CD4-positive, alpha-beta memory T cell (primary cell): ENCODE measurements at regions not wholly inside any gene's neighbourhood (a gene's known extent, or its start where the extent isn't known, plus 50 kb on each side); places are given as distances from the start of the nearest gene placed in this dataset.
A peak's percentile ranks its signal among the peaks of the same experiment; 100 is the strongest.
"Not testable (repeated sequence)": the region's sequence is repeated elsewhere in the genome, so short reads cannot be mapped to it uniquely, and the experiment has no call there.

ENCODE experiments used
- CTCF ChIA-PET: fragments of 350-600 bp; sonication (Branson Sonifier 250); formaldehyde crosslinking; loops from one replicate; lab custom pipeline; 2021; ENCODE audit warnings: inconsistent platforms; ENCODE audit not compliant: partially characterized antibody; lab: Charles Lee
- POLR2A ChIA-PET: fragments of 350-600 bp; sonication (Branson Sonifier 250); formaldehyde crosslinking; loops from one replicate; lab custom pipeline; 2021; ENCODE audit not compliant: partially characterized antibody; lab: Charles Lee
- DNase-seq, 5 donors: peaks; one replicate each; pipeline versions ENCODE4 v3.0.0 to v3.0.0-alpha.2; 2020 to 2022; ENCODE audit warnings: mixed read lengths in 1 of 5
- H3K27ac ChIP-seq: one replicate; pipeline ENCODE4 v1.7.0; 2013; ENCODE audit warnings: low read depth, low read length
- H3K27me3 ChIP-seq: 2 replicates; pipeline ENCODE4 v1.7.0; 2013; ENCODE audit warnings: mild to moderate bottlenecking, low read length, moderate library complexity; ENCODE audit not compliant: insufficient read depth
- H3K36me3 ChIP-seq: 2 replicates; pipeline ENCODE4 v1.7.0; 2013; ENCODE audit warnings: mild to moderate bottlenecking, low read length, moderate library complexity; ENCODE audit not compliant: insufficient read depth
- H3K4me1 ChIP-seq: 2 replicates; pipeline ENCODE4 v1.7.0; 2013; ENCODE audit warnings: mild to moderate bottlenecking, low read length, moderate library complexity; ENCODE audit not compliant: insufficient read depth
- H3K4me3 ChIP-seq, 2 donors: one replicate each; pipeline ENCODE4 v1.7.0; 2013; ENCODE audit warnings: low read length in 2 of 2, mild to moderate bottlenecking in 1 of 2
- H3K9me3 ChIP-seq, 2 donors: one replicate each; pipeline ENCODE4 v1.7.0; 2013; ENCODE audit warnings: low read length in 2 of 2, control low read depth in 1 of 2; ENCODE audit not compliant: control insufficient read depth in 1 of 2
- H3K27ac Mint-ChIP-seq, 7 donors: one replicate each; pipeline ENCODE4 v1.8.0; 2020 to 2021; ENCODE audit warnings: mixed read lengths in 7 of 7, mild to moderate bottlenecking in 6 of 7, inconsistent platforms in 3 of 7, moderate library complexity in 3 of 7
- H3K27me3 Mint-ChIP-seq, 2 donors: one replicate each; pipeline ENCODE4 v1.8.0; 2020 to 2021; ENCODE audit warnings: mixed read lengths in 2 of 2
- H3K36me3 Mint-ChIP-seq, 2 donors: one replicate each; pipeline ENCODE4 v1.8.0; 2020 to 2021; ENCODE audit warnings: mixed read lengths in 2 of 2, inconsistent platforms in 1 of 2, mild to moderate bottlenecking in 1 of 2
- H3K4me1 Mint-ChIP-seq, 4 donors: one replicate each; pipeline ENCODE4 v1.8.0; 2020 to 2021; ENCODE audit warnings: mixed read lengths in 4 of 4, mild to moderate bottlenecking in 1 of 4
- H3K4me3 Mint-ChIP-seq, 8 donors: one replicate each; pipeline ENCODE4 v1.8.0; 2020 to 2021; ENCODE audit warnings: mixed read lengths in 8 of 8, mild to moderate bottlenecking in 7 of 8, moderate library complexity in 6 of 8, inconsistent platforms in 3 of 8
- H3K9me3 Mint-ChIP-seq, 8 donors: one replicate each; pipeline ENCODE4 v1.8.0; 2020 to 2021; ENCODE audit warnings: mixed read lengths in 8 of 8, mild to moderate bottlenecking in 5 of 8, inconsistent platforms in 3 of 8, moderate library complexity in 1 of 8
- intact Hi-C: fragments of 100-400 bp; cut with micrococcal nuclease; formaldehyde crosslinking; loops from one replicate; pipeline ENCODE4 v1.15.1; 2023

DNA sequence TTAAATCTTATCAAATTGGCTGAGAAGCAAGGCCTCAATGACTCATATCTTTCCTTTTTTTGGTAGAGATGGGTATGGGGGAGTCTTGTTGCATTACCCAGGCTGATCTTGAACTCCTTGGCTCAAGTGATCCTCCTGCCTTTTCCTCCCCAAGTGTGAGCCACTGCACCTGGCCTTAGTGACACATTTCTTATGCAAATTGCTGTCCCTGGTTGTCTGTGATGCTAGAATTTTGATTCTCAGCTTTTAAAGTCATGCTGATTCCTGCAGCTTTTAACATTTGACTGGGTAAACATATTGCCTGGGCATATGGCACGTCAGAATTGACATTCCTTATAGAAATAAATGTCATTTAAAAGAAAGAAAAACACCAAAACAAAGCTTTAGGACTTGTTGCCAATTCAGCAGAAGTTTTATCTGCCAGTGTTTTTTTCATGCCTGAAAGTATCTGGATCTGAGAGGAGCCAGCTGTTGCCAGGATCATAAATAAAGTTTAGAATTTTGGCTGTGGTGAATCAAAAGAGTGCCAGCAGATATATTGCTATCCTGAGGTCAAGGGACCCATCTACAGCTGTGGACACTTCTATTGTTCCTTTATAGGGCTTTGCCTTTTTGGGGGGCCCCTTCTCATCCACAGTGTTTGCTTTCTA lies 446.7 kb upstream of the AMELY start:
- DNase-seq, result no peak
- Mint-ChIP-seq H3K4me1 (no peaks in the 10 kb centered on the region), H3K27me3 (no peaks in the 10 kb centered on the region), H3K9me3 (no peaks in the 10 kb centered on the region), H3K4me3 (no peak overlapping the region), H3K27ac (peak overlapping the region in 1 of 7 donors; percentile 40), H3K36me3 (peaks cover 0 to 57% of the 10 kb centered on the region in 2 donors)
- ChIA-PET POLR2A (interaction anchor here (0.7 kb wide), 1 partner anchor 384 kb away, joined by 3 read pairs; no protein-coding TSS in a partner anchor), CTCF (no interaction called here)
- no peaks in the 10 kb centered on the region for H3K9me3 ChIP-seq
- H3K27ac ChIP-seq, result no peak overlapping the region
- no peak overlapping the region for H3K4me3 ChIP-seq
- no peaks in the 10 kb centered on the region for H3K27me3 ChIP-seq
- H3K36me3 ChIP-seq, result peaks cover 22% of the 10 kb centered on the region
- intact Hi-C loops, result no loop called here
- H3K4me1 ChIP-seq, result no peaks in the 10 kb centered on the region

DNA sequence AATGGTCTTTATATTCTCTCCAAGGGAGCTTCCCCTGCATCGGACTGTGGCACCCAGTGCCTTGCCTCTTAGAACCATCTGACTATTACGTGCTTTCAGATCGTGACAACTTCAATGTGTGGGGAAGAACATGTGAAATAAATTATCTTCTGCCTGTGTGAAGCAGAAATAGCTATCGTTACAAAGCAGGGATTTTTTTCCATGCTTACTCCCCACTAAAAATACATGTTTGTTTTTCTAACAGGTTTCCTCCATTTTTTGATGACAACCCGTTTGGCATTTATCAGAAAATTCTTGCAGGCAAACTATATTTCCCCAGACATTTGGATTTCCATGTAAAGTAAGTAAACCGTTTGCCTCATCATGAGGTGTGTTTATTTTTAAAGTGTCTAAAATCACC lies 444.3 kb upstream of the AMELY start:
- H3K9me3 Mint-ChIP-seq, H3K27me3 Mint-ChIP-seq, H3K4me3 ChIP-seq, H3K27ac Mint-ChIP-seq, intact Hi-C loops, CTCF ChIA-PET, DNase-seq, H3K4me1 Mint-ChIP-seq, H3K9me3 ChIP-seq, POLR2A ChIA-PET, H3K27me3 ChIP-seq, H3K27ac ChIP-seq, H3K4me1 ChIP-seq, H3K4me3 Mint-ChIP-seq: not testable (repeated sequence)
- peaks cover 0 to 53% of the 10 kb centered on the region in 2 donors for H3K36me3 Mint-ChIP-seq
- peaks cover 24% of the 10 kb centered on the region for H3K36me3 ChIP-seq

DNA sequence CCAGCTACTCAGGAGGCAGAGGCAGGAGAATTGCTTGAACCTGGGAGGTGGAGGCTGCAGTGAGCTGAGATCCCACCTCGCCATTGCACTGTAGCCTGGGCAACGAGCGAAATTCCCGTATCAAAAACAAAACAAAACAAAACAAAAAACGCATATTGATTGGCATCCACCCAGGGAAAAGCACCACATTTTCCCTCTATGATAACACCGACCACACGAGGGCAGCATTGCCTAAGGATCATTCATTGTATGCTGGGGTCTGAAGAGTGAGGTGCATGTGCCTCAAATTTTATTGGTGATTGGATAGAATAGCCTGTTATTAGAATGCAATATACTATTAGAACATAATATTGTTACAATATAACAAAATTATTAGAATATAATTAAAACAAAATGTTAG lies 433.1 kb upstream of the AMELY start:
- peak overlapping the region in 2 of 7 donors; percentile 75 to 91 for H3K27ac Mint-ChIP-seq
- no peak overlapping the region for H3K4me3 Mint-ChIP-seq
- Histone ChIP-seq H3K27me3 (no peaks in the 10 kb centered on the region), H3K36me3 (no peaks in the 10 kb centered on the region), H3K9me3 (no peaks in the 10 kb centered on the region), H3K27ac (no peak overlapping the region), H3K4me3 (no peak overlapping the region), H3K4me1 (peaks cover 26% of the 10 kb centered on the region)
- peaks cover 0 to 40% of the 10 kb centered on the region in 2 donors for H3K36me3 Mint-ChIP-seq
- intact Hi-C loops, result loop anchor here (1.0 kb wide), 1 partner anchor 33 kb away; no protein-coding TSS in a partner anchor
- H3K27me3 Mint-ChIP-seq, result no peaks in the 10 kb centered on the region
- H3K9me3 Mint-ChIP-seq, result no peaks in the 10 kb centered on the region
- peak in 1 of 5 donors; percentile 47 for DNase-seq
- ChIA-PET CTCF (interaction anchor here (1.6 kb wide), 1 partner anchor 32 kb away, joined by 5 read pairs; no protein-coding TSS in a partner anchor), POLR2A (no interaction called here)
- peaks cover 0 to 44% (median 14%) of the 10 kb centered on the region in 4 donors for H3K4me1 Mint-ChIP-seq

DNA sequence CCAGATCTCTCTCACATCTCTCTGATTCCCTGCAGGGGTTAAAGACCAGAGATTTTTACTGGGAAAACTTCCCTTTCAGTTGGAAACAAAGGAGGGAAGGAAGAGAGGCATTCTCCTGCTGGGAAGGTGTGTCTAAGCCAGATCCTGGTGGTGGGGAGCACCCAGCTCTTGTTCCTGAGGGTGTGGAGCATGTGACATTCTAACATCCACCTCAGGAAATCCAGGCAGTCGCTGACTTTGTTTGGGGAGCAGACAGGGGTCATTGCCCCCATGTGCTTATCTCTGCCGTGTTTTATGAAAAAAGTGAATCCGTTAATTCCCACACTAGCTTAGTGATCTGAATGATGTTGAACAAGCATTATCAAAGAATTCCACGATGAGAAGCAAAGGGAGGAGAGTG lies 431.7 kb upstream of the AMELY start:
- peak overlapping the region in 1 of 8 donors; percentile 7 for H3K4me3 Mint-ChIP-seq
- CTCF ChIA-PET, result interaction anchor here (1.6 kb wide), 2 partner anchors 30 to 67 kb away, joined by 3 to 5 read pairs; no protein-coding TSS in a partner anchor

DNA sequence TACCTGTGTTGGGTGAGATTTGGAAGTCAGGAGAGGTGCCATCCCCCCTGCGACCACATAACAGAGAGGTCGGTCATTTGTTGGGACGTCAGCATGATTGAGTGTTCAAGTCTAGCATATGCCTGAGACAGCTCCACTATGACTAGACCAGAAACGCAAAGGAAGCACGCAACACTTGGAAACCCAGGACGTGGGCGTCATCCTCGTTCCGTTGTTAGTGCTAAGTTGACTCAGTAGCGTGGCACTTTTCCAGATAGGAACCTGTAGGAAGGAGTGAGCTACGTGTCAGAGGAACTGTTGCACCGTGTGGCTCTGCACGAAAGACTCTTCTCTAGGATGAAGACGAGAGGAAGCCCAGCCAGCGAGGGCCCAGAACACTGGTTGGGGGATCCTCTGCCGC lies 431.2 kb upstream of the AMELY start:
- CTCF ChIA-PET, result interaction anchor here (1.6 kb wide), 1 partner anchor 67 kb away, joined by 3 read pairs; no protein-coding TSS in a partner anchor
- intact Hi-C loops, H3K27ac ChIP-seq, H3K9me3 ChIP-seq, H3K36me3 ChIP-seq, H3K9me3 Mint-ChIP-seq, POLR2A ChIA-PET, H3K27me3 Mint-ChIP-seq, H3K4me3 ChIP-seq, H3K27me3 ChIP-seq: not testable (repeated sequence)
- peak overlapping the region in 2 of 7 donors; percentile 75 to 78 for H3K27ac Mint-ChIP-seq
- H3K4me1 Mint-ChIP-seq, result peaks cover 0 to 63% (median 20%) of the 10 kb centered on the region in 4 donors
- peaks cover 0 to 50% of the 10 kb centered on the region in 2 donors for H3K36me3 Mint-ChIP-seq
- DNase-seq, result peak in 1 of 5 donors; percentile 48
- peaks cover 44% of the 10 kb centered on the region for H3K4me1 ChIP-seq
- peak overlapping the region in 1 of 8 donors; percentile 35 for H3K4me3 Mint-ChIP-seq

More for the DNA sequence above, 431.7 kb upstream of the AMELY start:
- Mint-ChIP-seq H3K36me3 (peaks cover 0 to 45% of the 10 kb centered on the region in 2 donors), H3K9me3 (no peaks in the 10 kb centered on the region), H3K27me3 (no peaks in the 10 kb centered on the region), H3K4me1 (peaks cover 0 to 58% (median 17%) of the 10 kb centered on the region in 4 donors), H3K27ac (peak overlapping the region in 2 of 7 donors; percentile 75 to 78)
- intact Hi-C loops, result no loop called here
- Histone ChIP-seq H3K36me3 (no peaks in the 10 kb centered on the region), H3K4me1 (peaks cover 39% of the 10 kb centered on the region), H3K27ac (no peak overlapping the region), H3K27me3 (no peaks in the 10 kb centered on the region), H3K9me3 (no peaks in the 10 kb centered on the region), H3K4me3 (no peak overlapping the region)
- POLR2A ChIA-PET, result no interaction called here
- DNase-seq, result no peak

GRCh38 chrY:7339391-7340087 lies 428.0 kb upstream of the AMELY start:
- no peaks in the 10 kb centered on the region for H3K27me3 Mint-ChIP-seq
- H3K36me3 ChIP-seq, result peaks cover 5% of the 10 kb centered on the region
- ChIA-PET CTCF (interaction anchor here (0.8 to 1.3 kb wide), 6 partner anchors 12 to 67 kb away, joined by 3 read pairs; no protein-coding TSS in a partner anchor), POLR2A (interaction anchor here (0.6 to 1.5 kb wide), 10 partner anchors 12 to 133 kb away, joined by 3 to 8 read pairs (median 3); no protein-coding TSS in a partner anchor)
- H3K27ac Mint-ChIP-seq, result peak overlapping the region in 2 of 7 donors; percentile 65 to 91
- H3K4me3 ChIP-seq, result no peak overlapping the region
- peaks cover 0 to 54% of the 10 kb centered on the region in 2 donors for H3K36me3 Mint-ChIP-seq
- H3K27me3 ChIP-seq, result no peaks in the 10 kb centered on the region
- peak in 1 of 5 donors; percentile 43 for DNase-seq
- peak overlapping the region in 2 of 8 donors; percentile 78 to 81 for H3K4me3 Mint-ChIP-seq
- H3K4me1 Mint-ChIP-seq, result peaks cover 0 to 78% (median 28%) of the 10 kb centered on the region in 4 donors
- peak overlapping the region; percentile 38 for H3K27ac ChIP-seq
- intact Hi-C loops, result loop anchor here (1.0 kb wide), 1 partner anchor 66 kb away; no protein-coding TSS in a partner anchor
- H3K9me3 Mint-ChIP-seq, result no peaks in the 10 kb centered on the region
- H3K4me1 ChIP-seq, result peaks cover 70% of the 10 kb centered on the region
- H3K9me3 ChIP-seq, result no peaks in the 10 kb centered on the region
